ENCODE measurements at regions not wholly inside any gene's neighbourhood (a gene's known extent, or its start where the extent isn't known, plus 50 kb on each side); places are given as distances from the start of the nearest gene placed in this dataset.

- no peak for TF ChIP-seq TOX (CRISPR knock-in tag; IDR thresholded peaks at IDR 0.05; ENCODE audit: borderline replicate concordance)
- no peak for TF ChIP-seq BACH2 (CRISPR knock-in tag; IDR thresholded peaks at IDR 0.05; ENCODE audit: borderline replicate concordance)
- TF ChIP-seq, protein P1, sequence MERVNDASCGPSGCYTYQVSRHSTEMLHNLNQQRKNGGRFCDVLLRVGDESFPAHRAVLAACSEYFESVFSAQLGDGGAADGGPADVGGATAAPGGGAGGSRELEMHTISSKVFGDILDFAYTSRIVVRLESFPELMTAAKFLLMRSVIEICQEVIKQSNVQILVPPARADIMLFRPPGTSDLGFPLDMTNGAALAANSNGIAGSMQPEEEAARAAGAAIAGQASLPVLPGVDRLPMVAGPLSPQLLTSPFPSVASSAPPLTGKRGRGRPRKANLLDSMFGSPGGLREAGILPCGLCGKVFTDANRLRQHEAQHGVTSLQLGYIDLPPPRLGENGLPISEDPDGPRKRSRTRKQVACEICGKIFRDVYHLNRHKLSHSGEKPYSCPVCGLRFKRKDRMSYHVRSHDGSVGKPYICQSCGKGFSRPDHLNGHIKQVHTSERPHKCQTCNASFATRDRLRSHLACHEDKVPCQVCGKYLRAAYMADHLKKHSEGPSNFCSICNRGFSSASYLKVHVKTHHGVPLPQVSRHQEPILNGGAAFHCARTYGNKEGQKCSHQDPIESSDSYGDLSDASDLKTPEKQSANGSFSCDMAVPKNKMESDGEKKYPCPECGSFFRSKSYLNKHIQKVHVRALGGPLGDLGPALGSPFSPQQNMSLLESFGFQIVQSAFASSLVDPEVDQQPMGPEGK (CRISPR knock-in tag; IDR thresholded peaks at IDR 0.05; ENCODE audit: borderline replicate concordance) = no peak
- no peak for TF ChIP-seq ARNTL (CRISPR knock-in tag; IDR thresholded peaks at IDR 0.05; ENCODE audit: borderline replicate concordance, low read depth)
- no peak for TF ChIP-seq ZNF70 (CRISPR knock-in tag; IDR thresholded peaks at IDR 0.05)
- TF ChIP-seq SNAI2 (CRISPR knock-in tag; IDR thresholded peaks at IDR 0.05) = no peak
- no peak for TF ChIP-seq ISL1 (CRISPR knock-in tag; IDR thresholded peaks at IDR 0.05)
- TF ChIP-seq ZFP3 (CRISPR knock-in tag; IDR thresholded peaks at IDR 0.05) = no peak
- TF ChIP-seq ZNF565 (CRISPR knock-in tag; conservative IDR thresholded peaks at IDR 0.05; ENCODE audit: low read depth) = no peak
- TF ChIP-seq OSR1 (CRISPR knock-in tag; IDR thresholded peaks at IDR 0.05) = no peak
- no peak for TF ChIP-seq ZFP30 (CRISPR knock-in tag; IDR thresholded peaks at IDR 0.05)
- no peak for TF ChIP-seq ZNF8 (CRISPR knock-in tag; IDR thresholded peaks at IDR 0.05)
- TF ChIP-seq, protein P2, sequence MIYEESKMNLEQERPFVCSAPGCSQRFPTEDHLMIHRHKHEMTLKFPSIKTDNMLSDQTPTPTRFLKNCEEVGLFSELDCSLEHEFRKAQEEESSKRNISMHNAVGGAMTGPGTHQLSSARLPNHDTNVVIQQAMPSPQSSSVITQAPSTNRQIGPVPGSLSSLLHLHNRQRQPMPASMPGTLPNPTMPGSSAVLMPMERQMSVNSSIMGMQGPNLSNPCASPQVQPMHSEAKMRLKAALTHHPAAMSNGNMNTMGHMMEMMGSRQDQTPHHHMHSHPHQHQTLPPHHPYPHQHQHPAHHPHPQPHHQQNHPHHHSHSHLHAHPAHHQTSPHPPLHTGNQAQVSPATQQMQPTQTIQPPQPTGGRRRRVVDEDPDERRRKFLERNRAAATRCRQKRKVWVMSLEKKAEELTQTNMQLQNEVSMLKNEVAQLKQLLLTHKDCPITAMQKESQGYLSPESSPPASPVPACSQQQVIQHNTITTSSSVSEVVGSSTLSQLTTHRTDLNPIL (CRISPR knock-in tag; IDR thresholded peaks at IDR 0.05; ENCODE audit: low read depth) = no peak
Observed at GRCh38 chr13:69020120-69020519, 1087.5 kb upstream of the ATXN8OS start.
